G401.6 (cell line): ENCODE measurements at regions not wholly inside any gene's neighbourhood (a gene's known extent, or its start where the extent isn't known, plus 50 kb on each side); places are given as distances from the start of the nearest gene placed in this dataset.

ENCODE experiments used
- FAIRE-seq: peaks from 2 replicates; lab custom pipeline; 2012; peaks lifted over from hg19 to GRCh38; lab: Jason Lieb, UNC

DNA sequence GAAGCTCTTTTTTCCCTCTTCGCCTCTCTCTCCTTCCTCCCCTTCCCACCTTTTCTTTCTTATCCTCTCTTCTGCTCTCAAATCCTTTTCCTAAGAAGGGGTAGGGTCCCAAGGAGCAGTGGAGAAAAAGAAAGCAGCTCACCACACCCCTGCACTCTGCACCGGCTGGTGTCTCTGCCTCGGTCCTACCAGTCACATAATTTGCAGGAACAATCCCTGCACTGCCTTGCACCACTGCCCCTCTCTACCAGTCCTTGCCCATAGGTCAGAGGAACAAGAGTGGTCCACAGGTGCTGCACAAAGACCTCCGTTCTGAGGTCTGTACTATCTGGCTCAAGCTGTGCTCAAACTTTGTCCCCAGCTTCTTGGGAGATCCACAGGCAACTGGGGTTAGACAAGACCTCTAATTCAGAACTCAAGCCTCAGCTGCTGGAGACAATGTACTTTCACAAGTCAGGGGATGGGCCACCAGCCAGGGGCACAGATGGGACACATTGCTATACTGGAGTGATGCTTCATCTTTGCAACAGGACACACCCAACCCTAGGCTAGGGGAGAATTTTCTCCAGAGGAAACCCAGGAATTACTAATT, 125.4 kb upstream of the ZNF507 start:
- no peak for FAIRE-seq

DNA sequence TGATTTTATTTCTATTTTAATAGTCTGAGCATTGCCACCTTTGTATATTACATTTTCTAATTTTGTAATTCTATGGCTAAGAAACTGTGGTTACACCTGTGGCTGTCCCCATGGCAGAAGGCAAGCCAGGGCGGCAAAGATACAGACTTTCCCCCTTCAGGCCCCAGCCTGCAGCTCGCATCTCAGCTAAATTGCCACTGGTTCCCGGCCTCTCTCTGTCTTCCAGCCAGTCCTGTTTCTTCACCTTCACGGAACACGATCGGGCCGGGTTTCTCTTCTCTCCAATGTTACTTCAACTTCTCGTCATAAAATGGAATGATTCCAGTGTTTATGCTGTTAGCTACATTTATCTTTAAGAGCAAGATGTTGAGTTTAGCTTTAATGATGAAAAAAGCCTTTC, 124.5 kb upstream of the ZNF507 start:
- FAIRE-seq = no peak

DNA sequence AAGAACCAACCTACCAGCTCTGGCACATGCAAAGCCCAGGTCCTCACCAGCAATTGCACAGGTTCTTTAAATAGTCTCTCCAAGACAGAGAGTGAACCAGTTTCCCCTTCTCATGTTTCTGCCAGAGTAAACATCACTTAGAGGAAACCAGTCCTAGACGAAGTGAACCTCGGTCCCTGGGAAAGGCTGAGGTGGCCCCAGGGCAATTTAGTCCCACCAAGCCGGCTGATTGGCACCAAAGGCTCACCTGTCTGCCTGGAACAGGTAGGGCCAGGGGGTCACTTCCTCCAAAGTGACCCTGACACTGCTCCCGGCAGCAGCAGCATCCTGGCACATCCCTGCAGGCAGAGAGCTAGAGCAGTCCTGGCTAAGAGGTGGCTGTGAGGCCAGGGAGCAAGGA, 122.9 kb upstream of the ZNF507 start:
- FAIRE-seq = no peak

GRCh38 chr19:32223106-32223505, 122.3 kb upstream of the ZNF507 start:
- no peak for FAIRE-seq

GRCh38 chr19:32223595-32224370, 121.6 kb upstream of the ZNF507 start:
- no peak for FAIRE-seq

- FAIRE-seq = no peak
Observed at GRCh38 chr19:32224371-32225244, 120.8 kb upstream of the ZNF507 start.

GRCh38 chr19:32227561-32228165, 117.7 kb upstream of the ZNF507 start:
- no peak for FAIRE-seq

DNA sequence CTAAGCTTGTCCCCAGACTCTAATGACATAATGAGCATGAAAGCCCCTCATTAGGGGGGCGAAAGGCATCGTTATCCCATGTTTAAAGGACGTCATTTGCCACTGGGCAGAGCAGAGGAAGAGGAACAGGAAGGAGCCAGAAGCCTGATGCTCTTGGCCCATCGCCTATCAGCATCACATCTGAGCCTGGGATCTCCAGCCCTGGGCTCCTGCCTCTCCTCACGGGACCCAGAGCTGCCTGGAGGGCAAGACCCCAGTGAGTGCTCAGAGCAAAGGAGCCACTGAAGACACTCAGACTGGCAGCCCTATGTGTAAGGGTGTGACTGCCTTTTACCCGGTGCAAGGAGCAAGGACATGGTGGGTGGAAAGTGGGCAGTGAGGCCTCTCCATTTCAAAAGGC, 115.0 kb upstream of the ZNF507 start:
- FAIRE-seq = no peak

- FAIRE-seq = no peak
Observed at GRCh38 chr19:32231020-32231419, 114.4 kb upstream of the ZNF507 start.

GRCh38 chr19:32231691-32232090, 113.7 kb upstream of the ZNF507 start:
- FAIRE-seq = no peak

DNA sequence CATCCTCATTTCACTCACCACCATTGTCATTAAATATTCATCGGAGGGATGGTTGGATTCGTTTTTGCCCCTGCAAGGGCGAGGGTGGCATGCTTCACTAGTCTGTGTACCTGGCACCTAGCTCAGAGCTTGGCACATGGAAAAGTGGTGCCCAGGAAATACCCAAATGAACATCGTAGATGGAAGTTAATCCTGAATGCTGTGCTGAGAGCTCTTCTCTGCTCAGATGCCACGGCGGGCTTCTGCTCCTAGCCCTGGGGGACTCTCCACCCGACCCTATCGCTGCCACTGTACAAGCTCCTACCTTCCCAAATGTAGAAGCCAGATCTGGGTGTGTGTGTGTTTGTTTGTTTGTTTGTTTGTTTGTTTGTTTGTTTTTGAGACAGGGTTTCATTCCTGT, 113.0 kb upstream of the ZNF507 start:
- FAIRE-seq = no peak

GRCh38 chr19:32233091-32233490, 112.3 kb upstream of the ZNF507 start:
- no peak for FAIRE-seq

GRCh38 chr19:32233885-32234284, 111.5 kb upstream of the ZNF507 start:
- FAIRE-seq = no peak

- no peak for FAIRE-seq
Observed at GRCh38 chr19:32234663-32235217, 110.7 kb upstream of the ZNF507 start.

DNA sequence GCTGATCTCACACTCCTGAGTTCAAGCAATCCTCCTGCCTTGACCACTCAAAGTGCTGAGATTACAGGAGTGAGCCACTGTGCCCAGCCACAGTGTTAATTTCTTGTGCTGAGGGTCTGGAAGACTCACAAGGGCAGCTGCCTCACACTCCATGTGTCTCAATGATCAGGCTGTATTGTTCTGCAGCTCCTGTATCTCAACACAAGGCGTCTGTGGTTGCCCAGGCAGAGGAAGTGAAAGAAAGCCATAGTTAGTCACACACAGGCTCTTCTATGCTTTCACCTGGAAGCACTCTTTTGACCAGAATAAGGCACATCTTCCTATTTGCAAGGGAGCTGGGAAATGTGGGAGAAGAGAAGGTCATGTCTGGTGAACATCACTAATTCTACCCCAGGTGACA, 107.3 kb upstream of the ZNF507 start:
- no peak for FAIRE-seq

DNA sequence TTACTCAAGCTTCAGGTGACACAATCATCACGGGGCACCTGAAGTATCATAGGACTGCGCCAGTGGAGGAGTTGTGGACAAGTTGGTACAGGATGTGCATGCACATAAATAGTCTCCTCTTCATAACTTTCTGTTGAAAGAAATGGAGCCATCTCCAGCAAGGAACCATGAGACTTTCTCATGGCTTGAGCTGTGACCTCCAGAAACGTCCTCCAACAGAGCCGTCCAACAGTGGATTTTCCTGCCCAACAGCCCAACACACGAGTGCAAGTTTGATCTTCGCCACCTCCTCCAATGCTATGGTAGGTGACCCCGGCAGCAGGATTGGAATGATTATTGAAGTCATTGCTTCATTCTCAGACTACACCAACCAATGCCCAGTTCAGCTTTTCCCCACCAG, 105.1 kb upstream of the ZNF507 start:
- FAIRE-seq = no peak

DNA sequence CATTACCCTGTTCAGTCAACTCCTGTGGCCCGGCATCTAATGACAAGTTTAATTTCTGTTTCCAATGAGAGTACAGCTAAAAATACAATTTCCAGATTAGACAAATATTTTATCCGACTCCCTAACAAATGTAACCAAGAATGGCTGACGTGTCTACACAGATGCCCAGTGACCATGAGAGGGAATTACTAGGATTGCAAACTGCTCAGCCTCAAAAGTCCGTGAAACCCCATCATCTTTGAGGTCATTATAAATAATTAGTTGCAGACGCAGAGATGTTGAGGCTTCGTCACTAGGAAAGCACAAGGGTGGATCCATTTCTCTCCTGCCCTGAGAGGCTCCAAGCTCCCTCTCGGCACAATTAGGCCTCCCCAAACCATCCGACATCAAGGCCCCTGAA, 104.1 kb upstream of the ZNF507 start:
- FAIRE-seq = no peak

DNA sequence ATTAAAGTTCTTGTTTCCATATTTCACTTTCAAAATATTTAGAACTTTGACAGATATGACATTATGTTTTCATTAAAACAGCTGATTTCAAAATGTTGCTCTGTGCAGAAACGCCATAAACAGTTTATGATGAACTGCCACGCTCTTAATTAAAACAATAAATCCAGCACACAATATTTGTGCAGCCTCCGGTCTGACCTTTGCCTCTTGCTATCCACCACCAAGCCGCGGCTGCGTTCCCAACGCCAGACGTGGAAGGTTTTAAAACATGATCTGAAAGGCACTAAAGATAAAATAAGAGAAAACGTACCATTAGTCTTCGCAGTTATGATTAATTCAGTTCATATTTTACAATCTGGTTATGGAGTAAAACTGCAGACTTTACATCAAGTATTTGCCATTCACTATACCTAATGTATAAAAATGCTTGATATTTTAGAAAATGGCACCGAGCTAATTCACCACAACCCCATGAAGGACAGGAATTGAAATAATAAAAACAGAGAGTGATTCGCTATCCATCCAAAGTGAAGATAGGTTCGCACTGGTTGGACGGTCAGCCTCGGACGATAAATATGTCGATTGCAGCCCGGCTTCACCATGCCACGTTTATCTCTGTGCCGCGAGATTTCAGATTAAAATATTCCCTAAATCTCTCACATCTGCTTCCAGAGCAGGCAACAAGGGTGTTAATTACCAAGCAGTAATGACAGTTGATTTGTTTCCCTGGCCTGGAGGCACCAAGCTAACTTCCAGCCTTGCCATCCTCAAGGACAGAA, 103.3 kb upstream of the ZNF507 start:
- FAIRE-seq = no peak

GRCh38 chr19:32246006-32246405, 99.4 kb upstream of the ZNF507 start:
- FAIRE-seq = no peak

GRCh38 chr19:32251634-32252332, 93.6 kb upstream of the ZNF507 start:
- no peak for FAIRE-seq

- FAIRE-seq = no peak
Observed at GRCh38 chr19:32252333-32252669, 93.1 kb upstream of the ZNF507 start.
